ENCODE measurements at regions not wholly inside any gene's neighbourhood (a gene's known extent, or its start where the extent isn't known, plus 50 kb on each side); places are given as distances from the start of the nearest gene placed in this dataset.

- TF ChIP-seq EZH2 (IDR thresholded peaks at IDR 0.05): no peak
- no peak for TF ChIP-seq POLR2AphosphoS5 (IDR thresholded peaks at IDR 0.05; ENCODE audit: borderline replicate concordance, low read depth, low read length)
These were observed 284.6 kb upstream of the KCND2 start for GRCh38 chr7:119988401-119988800.
